MM.1S (cell line): ENCODE measurements at regions not wholly inside any gene's neighbourhood (a gene's known extent, or its start where the extent isn't known, plus 50 kb on each side); places are given as distances from the start of the nearest gene placed in this dataset.

Experiments used
- EZH2 ChIP-seq: fragments of 300-600 bp; sonication (generic); optimal IDR thresholded peaks from 2 replicates; pipeline ENCODE3; 2017; ENCODE audit warnings: low read depth, mild to moderate bottlenecking, antibody characterized with exemption, low read length, mixed read lengths
- EZH2phosphoT487 ChIP-seq: fragments of 300-600 bp; sonication (generic); IDR thresholded peaks from 2 replicates; pipeline ENCODE4 v1.6.1; 2018; ENCODE audit warnings: antibody characterized with exemption, low read length
- TF ChIP-seq, protein P1 (sequence below): fragments of 300-600 bp; sonication (generic); IDR thresholded peaks from 2 replicates; pipeline ENCODE4 v1.5.1; 2016; ENCODE audit warnings: antibody characterized with exemption, low read length, mixed read lengths

DNA sequence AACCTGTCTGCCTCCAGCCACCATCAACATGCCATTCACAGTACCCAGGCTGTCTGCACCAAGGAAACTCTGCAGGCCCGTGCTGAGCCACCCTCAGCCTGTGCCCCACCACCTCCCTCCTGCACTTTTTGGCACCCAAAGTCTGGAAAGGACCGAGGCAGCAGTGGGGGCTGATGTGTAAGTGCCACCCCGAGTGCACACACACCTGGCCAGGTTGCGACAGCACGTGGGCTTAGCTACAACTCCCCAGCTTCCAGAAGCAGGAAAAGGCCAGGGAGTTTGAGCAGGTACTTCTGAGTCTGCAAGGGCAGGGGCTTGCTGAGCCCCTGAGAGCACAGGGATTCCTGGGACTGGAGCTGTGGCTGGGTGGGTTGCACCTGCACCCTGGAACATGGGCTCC, 303.3 kb upstream of the OPRM1 start:
- TF ChIP-seq, protein P1, sequence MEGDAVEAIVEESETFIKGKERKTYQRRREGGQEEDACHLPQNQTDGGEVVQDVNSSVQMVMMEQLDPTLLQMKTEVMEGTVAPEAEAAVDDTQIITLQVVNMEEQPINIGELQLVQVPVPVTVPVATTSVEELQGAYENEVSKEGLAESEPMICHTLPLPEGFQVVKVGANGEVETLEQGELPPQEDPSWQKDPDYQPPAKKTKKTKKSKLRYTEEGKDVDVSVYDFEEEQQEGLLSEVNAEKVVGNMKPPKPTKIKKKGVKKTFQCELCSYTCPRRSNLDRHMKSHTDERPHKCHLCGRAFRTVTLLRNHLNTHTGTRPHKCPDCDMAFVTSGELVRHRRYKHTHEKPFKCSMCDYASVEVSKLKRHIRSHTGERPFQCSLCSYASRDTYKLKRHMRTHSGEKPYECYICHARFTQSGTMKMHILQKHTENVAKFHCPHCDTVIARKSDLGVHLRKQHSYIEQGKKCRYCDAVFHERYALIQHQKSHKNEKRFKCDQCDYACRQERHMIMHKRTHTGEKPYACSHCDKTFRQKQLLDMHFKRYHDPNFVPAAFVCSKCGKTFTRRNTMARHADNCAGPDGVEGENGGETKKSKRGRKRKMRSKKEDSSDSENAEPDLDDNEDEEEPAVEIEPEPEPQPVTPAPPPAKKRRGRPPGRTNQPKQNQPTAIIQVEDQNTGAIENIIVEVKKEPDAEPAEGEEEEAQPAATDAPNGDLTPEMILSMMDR = no peak
- no peak for TF ChIP-seq EZH2
- TF ChIP-seq EZH2phosphoT487 = no peak
